ENCODE measurements at regions not wholly inside any gene's neighbourhood (a gene's known extent, or its start where the extent isn't known, plus 50 kb on each side); places are given as distances from the start of the nearest gene placed in this dataset.

GRCh38 chr5:15440434-15440833, 59.5 kb upstream of the FBXL7 start:
- no peaks in the 10 kb centered on the region for H3K4me1 ChIP-seq (ENCODE audit: low read length)
- H3K27me3 ChIP-seq (ENCODE audit: low read depth, low read length): no peaks in the 10 kb centered on the region
- H3K4me3 ChIP-seq (ENCODE audit: low read length): no peak overlapping the region
- H3K36me3 ChIP-seq (replicated peaks; ENCODE audit: low read depth, low read length): no peaks in the 10 kb centered on the region
- TF ChIP-seq EZH2phosphoT487 (IDR thresholded peaks at IDR 0.05; ENCODE audit: low read depth): no peak
- TF ChIP-seq, protein P1, sequence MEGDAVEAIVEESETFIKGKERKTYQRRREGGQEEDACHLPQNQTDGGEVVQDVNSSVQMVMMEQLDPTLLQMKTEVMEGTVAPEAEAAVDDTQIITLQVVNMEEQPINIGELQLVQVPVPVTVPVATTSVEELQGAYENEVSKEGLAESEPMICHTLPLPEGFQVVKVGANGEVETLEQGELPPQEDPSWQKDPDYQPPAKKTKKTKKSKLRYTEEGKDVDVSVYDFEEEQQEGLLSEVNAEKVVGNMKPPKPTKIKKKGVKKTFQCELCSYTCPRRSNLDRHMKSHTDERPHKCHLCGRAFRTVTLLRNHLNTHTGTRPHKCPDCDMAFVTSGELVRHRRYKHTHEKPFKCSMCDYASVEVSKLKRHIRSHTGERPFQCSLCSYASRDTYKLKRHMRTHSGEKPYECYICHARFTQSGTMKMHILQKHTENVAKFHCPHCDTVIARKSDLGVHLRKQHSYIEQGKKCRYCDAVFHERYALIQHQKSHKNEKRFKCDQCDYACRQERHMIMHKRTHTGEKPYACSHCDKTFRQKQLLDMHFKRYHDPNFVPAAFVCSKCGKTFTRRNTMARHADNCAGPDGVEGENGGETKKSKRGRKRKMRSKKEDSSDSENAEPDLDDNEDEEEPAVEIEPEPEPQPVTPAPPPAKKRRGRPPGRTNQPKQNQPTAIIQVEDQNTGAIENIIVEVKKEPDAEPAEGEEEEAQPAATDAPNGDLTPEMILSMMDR (IDR thresholded peaks at IDR 0.05; ENCODE audit: low read depth, low read length): no peak
- no peaks in the 10 kb centered on the region for H3K9me3 ChIP-seq (ENCODE audit: insufficient read depth, low read length)
- H3K4me2 ChIP-seq (ENCODE audit: low read length): no peak overlapping the region
- no peak overlapping the region for H3K9ac ChIP-seq (ENCODE audit: low read length)
- H3K79me2 ChIP-seq (ENCODE audit: low read length): no peaks in the 10 kb centered on the region
- H3K27ac ChIP-seq (ENCODE audit: low read length): no peak overlapping the region
- H2AFZ ChIP-seq (ENCODE audit: low read depth, low read length): no peak overlapping the region
- H4K20me1 ChIP-seq (ENCODE audit: insufficient read depth, low read length): no peaks in the 10 kb centered on the region

GRCh38 chr5:15439801-15440200, 60.2 kb upstream of the FBXL7 start:
- Histone ChIP-seq H3K36me3 (replicated peaks; ENCODE audit: low read depth, low read length) (no peaks in the 10 kb centered on the region), H2AFZ (ENCODE audit: low read depth, low read length) (no peak overlapping the region), H3K27ac (ENCODE audit: low read length) (no peak overlapping the region), H3K27me3 (ENCODE audit: low read depth, low read length) (no peaks in the 10 kb centered on the region), H4K20me1 (ENCODE audit: insufficient read depth, low read length) (no peaks in the 10 kb centered on the region), H3K4me1 (ENCODE audit: low read length) (no peaks in the 10 kb centered on the region), H3K79me2 (ENCODE audit: low read length) (no peaks in the 10 kb centered on the region), H3K9me3 (ENCODE audit: insufficient read depth, low read length) (no peaks in the 10 kb centered on the region), H3K9ac (ENCODE audit: low read length) (no peak overlapping the region), H3K4me2 (ENCODE audit: low read length) (no peak overlapping the region), H3K4me3 (ENCODE audit: low read length) (no peak overlapping the region)
- TF ChIP-seq, protein P1 (IDR thresholded peaks at IDR 0.05; ENCODE audit: low read depth, low read length): no peak
- no peak for TF ChIP-seq EZH2phosphoT487 (IDR thresholded peaks at IDR 0.05; ENCODE audit: low read depth)

- no peaks in the 10 kb centered on the region for H3K9me3 ChIP-seq (ENCODE audit: insufficient read depth, low read length)
- no peak overlapping the region for H3K27ac ChIP-seq (ENCODE audit: low read length)
- no peaks in the 10 kb centered on the region for H4K20me1 ChIP-seq (ENCODE audit: insufficient read depth, low read length)
- H3K4me1 ChIP-seq (ENCODE audit: low read length): no peaks in the 10 kb centered on the region
- H3K9ac ChIP-seq (ENCODE audit: low read length): no peak overlapping the region
- H2AFZ ChIP-seq (ENCODE audit: low read depth, low read length): no peak overlapping the region
- no peak overlapping the region for H3K4me2 ChIP-seq (ENCODE audit: low read length)
- no peaks in the 10 kb centered on the region for H3K79me2 ChIP-seq (ENCODE audit: low read length)
- TF ChIP-seq, protein P1 (IDR thresholded peaks at IDR 0.05; ENCODE audit: low read depth, low read length): no peak
- TF ChIP-seq EZH2phosphoT487 (IDR thresholded peaks at IDR 0.05; ENCODE audit: low read depth): no peak
- H3K27me3 ChIP-seq (ENCODE audit: low read depth, low read length): no peaks in the 10 kb centered on the region
- H3K36me3 ChIP-seq (replicated peaks; ENCODE audit: low read depth, low read length): no peaks in the 10 kb centered on the region
- H3K4me3 ChIP-seq (ENCODE audit: low read length): no peak overlapping the region
Measured at GRCh38 chr5:15433709-15434108, 66.3 kb upstream of the FBXL7 start.

- Histone ChIP-seq H3K4me1 (ENCODE audit: low read length) (no peaks in the 10 kb centered on the region), H3K36me3 (replicated peaks; ENCODE audit: low read depth, low read length) (no peaks in the 10 kb centered on the region), H3K9ac (ENCODE audit: low read length) (no peak overlapping the region), H3K79me2 (ENCODE audit: low read length) (no peaks in the 10 kb centered on the region), H3K27ac (ENCODE audit: low read length) (no peak overlapping the region), H4K20me1 (ENCODE audit: insufficient read depth, low read length) (no peaks in the 10 kb centered on the region), H2AFZ (ENCODE audit: low read depth, low read length) (no peak overlapping the region), H3K4me3 (ENCODE audit: low read length) (no peak overlapping the region), H3K27me3 (ENCODE audit: low read depth, low read length) (no peaks in the 10 kb centered on the region), H3K4me2 (ENCODE audit: low read length) (no peak overlapping the region), H3K9me3 (ENCODE audit: insufficient read depth, low read length) (no peaks in the 10 kb centered on the region)
- TF ChIP-seq, protein P1 (IDR thresholded peaks at IDR 0.05; ENCODE audit: low read depth, low read length): no peak
- no peak for TF ChIP-seq EZH2phosphoT487 (IDR thresholded peaks at IDR 0.05; ENCODE audit: low read depth)
Measured at GRCh38 chr5:15431923-15432322, 68.1 kb upstream of the FBXL7 start.

Measured in OCI-LY3 (cell line).